ENCODE measurements at regions not wholly inside any gene's neighbourhood (a gene's known extent, or its start where the extent isn't known, plus 50 kb on each side); places are given as distances from the start of the nearest gene placed in this dataset.

- DNase-seq (ENCODE audit: low spot score) = no peak
These were observed 221.0 kb upstream of the CDH13 start for GRCh38 chr16:82405736-82406135.

GRCh38 chr16:82404586-82405315, 222.0 kb upstream of the CDH13 start:
- DNase-seq (ENCODE audit: low spot score) = no peak

- DNase-seq (ENCODE audit: low spot score) = no peak
These were observed 224.0 kb upstream of the CDH13 start for GRCh38 chr16:82402665-82403218.

- DNase-seq (ENCODE audit: low spot score) = no peak
These were observed 226.7 kb upstream of the CDH13 start for GRCh38 chr16:82400046-82400445.

GRCh38 chr16:82396509-82396908, 226.5 kb upstream of the MPHOSPH6 start:
- no peak for DNase-seq (ENCODE audit: low spot score)

GRCh38 chr16:82395212-82395611, 225.2 kb upstream of the MPHOSPH6 start:
- DNase-seq (ENCODE audit: low spot score) = no peak

- DNase-seq (ENCODE audit: low spot score) = no peak
These were observed 221.7 kb upstream of the MPHOSPH6 start for GRCh38 chr16:82391690-82392089.

GRCh38 chr16:82389956-82390650, 220.1 kb upstream of the MPHOSPH6 start:
- no peak for DNase-seq (ENCODE audit: low spot score)

DNA sequence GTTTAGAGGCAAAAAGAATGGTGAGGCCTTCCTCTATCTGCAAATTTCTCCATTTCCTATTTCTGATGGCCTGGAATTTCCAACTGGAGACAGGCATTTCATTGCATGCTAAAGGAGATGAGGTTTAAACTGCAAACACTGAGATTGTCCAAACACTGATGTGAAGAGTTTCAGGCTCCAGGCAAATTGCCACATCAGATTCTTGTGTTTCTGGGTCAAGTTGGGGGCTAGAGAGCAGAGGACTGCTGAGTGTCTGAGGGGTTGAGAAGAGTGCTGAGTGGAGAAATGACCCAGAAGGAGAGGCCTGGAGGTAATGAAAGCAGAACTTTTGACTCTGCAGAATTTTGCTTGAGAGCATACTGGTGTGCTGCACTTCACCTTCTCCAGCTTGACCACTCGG, 216.7 kb upstream of the MPHOSPH6 start:
- no peak for DNase-seq (ENCODE audit: low spot score)

GRCh38 chr16:82384949-82385348, 214.9 kb upstream of the MPHOSPH6 start:
- no peak for DNase-seq (ENCODE audit: low spot score)

GRCh38 chr16:82384017-82384416, 214.0 kb upstream of the MPHOSPH6 start:
- DNase-seq (ENCODE audit: low spot score) = no peak

DNA sequence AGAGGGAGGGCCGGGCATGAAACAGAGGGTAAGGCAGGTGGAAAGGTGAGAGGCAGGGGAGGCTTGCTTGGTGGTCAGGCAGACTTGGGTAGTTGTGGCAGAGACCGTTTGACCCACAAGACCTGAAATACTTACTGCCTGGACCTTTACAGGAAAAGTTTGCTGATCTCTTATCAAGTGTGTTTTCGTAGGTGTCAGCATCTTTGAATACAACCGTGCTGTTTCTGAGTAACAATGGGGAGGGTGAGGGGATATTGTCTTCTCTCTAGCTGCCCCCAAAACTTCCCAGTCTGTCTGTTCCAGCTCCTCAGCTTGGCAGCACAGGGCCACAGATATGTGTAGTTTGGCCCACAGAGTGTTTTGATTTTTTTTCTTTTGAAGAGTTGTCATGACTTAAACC, 212.5 kb upstream of the MPHOSPH6 start:
- no peak for DNase-seq (ENCODE audit: low spot score)

- DNase-seq (ENCODE audit: low spot score) = no peak
These were observed 209.5 kb upstream of the MPHOSPH6 start for GRCh38 chr16:82379551-82379950.

GRCh38 chr16:82373976-82374375, 204.0 kb upstream of the MPHOSPH6 start:
- DNase-seq (ENCODE audit: low spot score) = no peak

- DNase-seq (ENCODE audit: low spot score) = no peak
These were observed 200.3 kb upstream of the MPHOSPH6 start for GRCh38 chr16:82370282-82370681.

- DNase-seq (ENCODE audit: low spot score) = no peak
These were observed 198.0 kb upstream of the MPHOSPH6 start for GRCh38 chr16:82368041-82368440.

DNA sequence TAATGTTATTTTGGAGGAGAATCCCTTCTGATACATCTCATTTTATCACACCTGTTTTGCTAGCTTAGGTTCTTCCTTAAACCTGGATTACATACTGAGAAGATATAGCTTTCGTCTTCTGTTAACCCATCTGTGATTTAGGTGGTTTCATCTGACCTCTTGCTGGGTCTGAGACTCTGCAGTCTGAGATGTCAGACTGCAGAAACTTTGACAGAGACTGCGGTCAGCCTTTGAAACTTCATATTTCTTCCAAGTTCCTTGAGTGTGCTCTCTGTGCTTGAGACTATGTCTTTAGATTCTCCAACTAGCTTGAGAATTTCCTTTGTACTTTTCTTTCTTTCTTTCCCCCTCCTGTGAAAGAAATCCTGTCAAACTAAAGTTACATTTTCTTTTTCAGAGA, 196.4 kb upstream of the MPHOSPH6 start:
- no peak for DNase-seq (ENCODE audit: low spot score)

- DNase-seq (ENCODE audit: low spot score) = no peak
These were observed 194.7 kb upstream of the MPHOSPH6 start for GRCh38 chr16:82364690-82365089.

DNA sequence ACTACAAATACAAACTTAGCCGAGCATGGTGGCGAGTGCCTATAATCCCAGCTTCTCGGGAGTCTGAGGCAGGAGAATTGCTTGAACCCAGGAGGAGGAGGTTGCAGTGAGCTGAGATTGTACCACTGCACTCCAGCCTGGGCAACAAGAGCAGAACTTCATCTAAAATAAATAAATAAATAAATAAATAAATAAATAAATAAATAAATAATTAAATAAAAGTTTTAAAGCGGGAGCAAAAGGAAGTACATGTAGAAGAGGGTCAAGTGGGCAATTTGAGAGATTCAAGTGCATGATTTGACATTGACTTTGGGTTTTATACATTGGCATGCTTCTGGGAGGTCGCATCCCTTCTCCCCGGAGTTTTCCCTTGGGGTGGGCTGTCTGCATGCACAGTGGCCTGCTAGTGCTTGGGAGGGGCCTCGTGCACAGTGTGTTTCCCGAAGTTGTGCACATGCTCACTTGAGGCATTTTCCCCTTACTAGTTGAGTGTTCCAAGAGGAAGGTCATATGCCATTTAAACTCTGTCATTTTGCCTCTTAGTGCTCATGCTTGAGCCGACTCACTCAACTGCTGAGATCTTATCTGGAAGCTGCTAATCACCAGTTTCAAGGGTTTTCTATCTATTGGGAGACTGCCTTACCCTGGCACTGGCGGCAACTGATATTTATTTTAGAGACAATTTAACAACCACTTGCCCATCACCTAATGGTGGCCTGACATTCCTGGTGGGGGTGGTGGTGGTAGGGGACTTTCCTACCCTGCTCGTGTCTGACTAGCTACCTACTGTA, 193.2 kb upstream of the MPHOSPH6 start:
- no peak for DNase-seq (ENCODE audit: low spot score)

- DNase-seq (ENCODE audit: low spot score) = no peak
These were observed 191.9 kb upstream of the MPHOSPH6 start for GRCh38 chr16:82361885-82362284.

DNA sequence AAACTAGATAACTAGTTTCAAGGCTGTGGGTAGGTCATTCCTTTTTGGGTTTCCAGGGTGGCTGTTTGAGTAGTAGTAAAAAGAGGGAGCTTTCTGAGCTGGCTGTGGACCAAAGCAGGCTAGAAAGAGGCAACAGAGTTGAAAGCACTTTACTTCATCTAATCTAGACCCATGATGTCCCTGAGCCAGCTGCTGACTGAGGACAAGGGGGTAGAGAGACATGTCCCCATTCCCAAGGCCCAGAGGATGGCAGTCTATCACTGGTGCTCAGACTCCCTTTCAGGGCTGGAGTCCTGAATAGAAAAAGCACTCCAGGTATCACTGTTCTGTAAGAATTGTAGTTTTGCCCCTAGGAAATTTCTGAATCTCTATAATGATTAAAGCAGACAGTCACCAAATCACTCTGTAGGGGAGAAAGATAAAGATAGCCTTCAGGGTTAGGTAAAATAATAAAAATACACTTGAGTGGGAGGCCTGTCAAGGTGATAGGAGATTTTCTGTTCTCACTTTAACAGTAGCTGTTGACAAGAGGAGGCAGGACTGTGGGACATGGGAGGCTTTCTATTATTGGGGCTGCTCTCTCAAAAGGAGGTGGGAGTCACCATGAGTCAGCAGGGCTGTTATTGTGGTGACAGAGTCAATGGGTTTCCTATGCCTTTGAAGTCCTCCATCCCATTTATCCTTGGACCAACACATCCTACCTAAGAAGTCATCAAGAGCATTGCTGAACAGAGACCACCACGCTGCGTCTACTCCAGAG, 190.2 kb upstream of the MPHOSPH6 start:
- no peak for DNase-seq (ENCODE audit: low spot score)
